Fibroblast of lung (primary cell): ENCODE measurements at regions not wholly inside any gene's neighbourhood (a gene's known extent, or its start where the extent isn't known, plus 50 kb on each side); places are given as distances from the start of the nearest gene placed in this dataset.

Experiments
- CTCF ChIP-seq, 2 donors: IDR thresholded peaks in 1 of 2; conservative IDR thresholded peaks in 1 of 2; 1 replicate in 1 of 2; 2 replicates in 1 of 2; pipeline ENCODE4 v1.5.1; 2011 to 2012; ENCODE audit warnings: low read length in 2 of 2, control low read depth in 1 of 2, inconsistent platforms in 1 of 2, low read depth in 1 of 2, mild to moderate bottlenecking in 1 of 2
- EZH2 ChIP-seq: IDR thresholded peaks from 2 replicates; pipeline ENCODE4 v1.5.1; 2012; ENCODE audit warnings: low read length, control low read depth, mild to moderate bottlenecking; ENCODE audit errors: missing control alignments

GRCh38 chr18:66209656-66210055 lies 394.2 kb downstream of the CDH19 start:
- TF ChIP-seq EZH2 = no peak
- TF ChIP-seq CTCF (conservative IDR thresholded peaks at IDR 0.05 in 1 of 2, IDR thresholded peaks at IDR 0.05 in 1 of 2; ENCODE audit: low read depth in 1 of 2, low read length in 2 of 2) = no peak
